ENCODE measurements at regions not wholly inside any gene's neighbourhood (a gene's known extent, or its start where the extent isn't known, plus 50 kb on each side); places are given as distances from the start of the nearest gene placed in this dataset.

DNA sequence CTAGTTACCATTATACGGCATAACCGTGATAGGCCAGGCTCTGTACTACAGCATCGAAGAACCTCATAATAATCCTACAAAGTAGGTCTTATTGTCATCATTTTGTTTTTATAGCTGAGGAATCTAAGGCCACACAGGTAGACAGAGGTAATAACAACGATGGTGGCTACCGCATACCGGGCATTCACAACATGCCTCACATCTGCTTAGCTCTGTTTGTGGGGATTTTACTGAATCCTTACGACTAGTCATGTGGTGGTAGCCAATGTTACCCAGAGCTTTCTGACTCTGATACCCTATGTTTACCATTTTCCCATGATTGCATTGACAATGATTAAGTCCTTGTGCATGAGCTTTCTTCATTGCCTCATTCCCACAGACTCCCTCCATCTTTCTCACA, 269.4 kb downstream of the TCF7L2 start:
- no peak for DNase-seq (ENCODE audit: low read depth)

DNA sequence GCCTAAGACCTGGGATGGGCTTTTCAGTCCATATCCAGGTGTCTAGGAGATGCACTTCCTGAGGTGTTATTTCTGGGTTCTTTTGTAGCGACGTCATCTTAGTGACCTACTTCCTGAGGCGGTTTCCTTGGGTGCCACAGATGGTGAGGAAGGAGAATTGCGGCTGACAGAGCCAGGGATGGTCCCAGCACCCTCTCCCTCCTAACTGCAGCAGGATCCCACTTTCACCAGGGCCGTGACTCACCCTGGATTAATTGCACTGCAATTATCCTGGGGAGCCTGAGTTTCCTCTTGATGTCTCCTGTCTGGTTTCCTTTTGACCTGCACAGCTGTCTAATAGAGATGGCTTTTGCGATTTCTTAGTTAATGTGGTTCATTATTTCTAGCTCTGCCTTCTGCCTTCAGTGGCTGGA, 271.7 kb downstream of the TCF7L2 start:
- DNase-seq (ENCODE audit: low read depth), result no peak

DNA sequence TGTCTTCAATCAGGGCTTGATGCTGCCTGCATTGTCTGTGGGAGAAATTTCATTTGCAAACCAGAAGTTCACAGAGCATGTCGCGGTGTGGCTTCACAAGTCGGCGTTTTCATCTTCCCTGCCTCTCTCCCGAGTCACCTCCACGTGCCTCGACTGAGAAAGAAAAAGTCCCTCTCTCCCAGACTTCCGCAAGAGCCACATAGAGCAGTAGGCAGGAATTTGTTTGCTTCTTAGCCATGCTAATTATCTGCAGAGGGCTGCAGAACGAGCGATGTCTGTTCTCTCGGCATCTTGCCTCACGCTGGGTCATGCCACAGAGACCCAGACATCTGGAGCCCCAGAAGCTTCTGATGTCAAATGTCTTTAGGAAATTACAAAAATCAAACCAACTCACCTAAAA, 272.2 kb downstream of the TCF7L2 start:
- DNase-seq (ENCODE audit: low read depth), result no peak

DNA sequence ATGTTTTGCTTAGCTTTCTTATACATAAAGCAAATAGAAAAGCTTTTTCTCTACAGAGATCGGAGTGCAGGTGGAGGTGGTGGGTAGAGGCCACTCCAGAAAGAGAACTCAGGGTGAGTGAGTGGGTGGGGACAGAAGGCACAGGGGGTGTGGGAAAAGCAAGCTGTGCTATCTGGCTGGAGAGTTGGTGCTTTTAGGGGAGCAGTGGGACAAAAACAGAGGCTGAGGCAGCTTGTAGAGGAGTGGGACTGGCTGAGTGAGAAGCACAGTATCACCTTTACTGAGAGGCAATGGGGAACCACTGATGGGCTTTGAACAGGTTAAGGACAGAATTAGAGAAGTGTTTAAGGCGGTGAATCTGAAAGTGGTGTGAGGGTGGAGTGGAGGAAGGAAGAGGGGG, 275.3 kb downstream of the TCF7L2 start:
- DNase-seq (ENCODE audit: low read depth), result no peak

DNA sequence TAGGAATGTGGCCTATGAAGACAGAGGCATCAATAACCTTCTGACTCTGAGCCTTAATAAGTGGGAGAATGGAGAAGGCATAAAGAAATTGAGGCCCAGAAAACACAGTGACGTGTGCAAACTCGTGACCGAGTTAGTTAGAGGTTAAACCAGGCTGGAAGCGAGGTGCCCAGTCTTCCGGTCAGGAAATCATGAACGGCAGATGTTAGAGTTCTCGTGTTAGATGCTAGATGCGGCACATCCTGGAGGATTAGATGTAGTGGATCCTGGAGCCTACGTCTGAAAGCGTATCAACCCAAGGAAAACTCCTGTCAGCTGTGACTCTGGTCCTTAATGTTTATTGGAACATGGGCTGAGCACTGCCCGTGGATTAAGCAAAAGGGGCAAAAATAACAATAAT, 275.9 kb downstream of the TCF7L2 start:
- DNase-seq (ENCODE audit: low read depth), result no peak

DNA sequence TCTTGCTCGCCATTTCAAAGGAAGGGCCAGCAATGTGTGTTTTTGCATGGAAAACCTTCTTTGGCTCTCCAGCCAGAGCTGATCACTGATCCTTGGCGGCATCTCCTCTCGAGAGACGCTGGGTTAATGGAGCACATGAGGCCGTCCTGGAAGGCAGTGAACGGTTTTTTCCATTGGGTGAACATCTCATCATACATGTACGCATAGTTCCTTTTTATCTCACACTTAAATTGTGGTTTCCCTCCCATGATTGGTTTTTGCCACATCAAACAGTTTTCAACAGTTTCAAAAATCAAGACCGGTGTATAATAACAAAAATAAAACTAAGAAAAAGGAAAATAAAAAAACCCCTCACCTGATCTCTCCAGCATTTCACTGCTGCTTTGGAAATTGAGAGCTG, 276.4 kb downstream of the TCF7L2 start:
- no peak for DNase-seq (ENCODE audit: low read depth)

DNA sequence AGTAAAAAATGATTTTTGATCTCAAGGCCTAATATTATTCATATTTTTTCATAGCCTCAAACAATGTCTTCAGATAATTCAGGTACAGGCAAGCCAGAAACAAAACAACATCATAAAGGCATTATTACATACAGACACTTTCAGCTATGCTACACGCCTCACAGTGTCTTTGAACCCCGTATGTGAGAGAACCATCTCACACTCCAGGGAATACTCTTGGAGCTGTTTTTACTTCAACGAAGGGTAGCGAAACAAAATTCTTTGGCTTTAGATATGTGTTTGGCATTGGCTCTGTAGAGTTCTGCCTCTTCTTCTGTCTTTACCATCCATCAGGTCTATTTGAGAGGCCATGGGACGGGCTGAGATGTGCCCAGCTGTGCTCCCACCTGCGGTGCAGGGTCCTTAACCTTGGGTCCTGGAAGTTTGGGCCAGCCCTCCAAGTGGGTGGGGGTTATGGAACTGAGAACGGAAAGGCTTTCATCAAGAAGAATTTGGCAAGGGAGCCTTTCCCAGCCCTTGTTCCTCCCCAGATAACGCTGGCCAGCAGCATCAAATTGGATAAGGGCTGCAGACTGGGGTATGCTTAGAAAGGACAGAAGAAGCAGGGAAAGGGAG, 276.9 kb downstream of the TCF7L2 start:
- no peak for DNase-seq (ENCODE audit: low read depth)

DNA sequence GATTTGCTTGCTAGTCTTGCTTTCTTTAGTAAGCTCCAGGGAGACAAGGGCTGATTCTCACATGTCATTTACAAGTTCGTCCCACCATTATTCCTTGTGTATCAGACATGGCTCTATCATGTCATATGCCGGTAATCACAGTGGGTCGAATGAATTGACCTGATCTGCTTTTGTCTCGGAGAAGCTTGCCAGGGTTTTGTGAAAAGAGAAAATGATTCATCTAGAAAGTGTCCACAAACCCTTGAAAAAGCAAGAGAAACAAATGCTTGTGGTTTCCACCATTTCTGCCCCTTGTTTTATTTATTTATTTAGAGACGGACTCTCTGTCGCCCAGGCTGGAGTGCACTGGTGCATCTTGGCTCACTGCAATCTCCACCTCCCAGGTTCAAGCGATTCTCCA, 278.5 kb downstream of the TCF7L2 start:
- DNase-seq (ENCODE audit: low read depth), result peak; percentile 34

DNA sequence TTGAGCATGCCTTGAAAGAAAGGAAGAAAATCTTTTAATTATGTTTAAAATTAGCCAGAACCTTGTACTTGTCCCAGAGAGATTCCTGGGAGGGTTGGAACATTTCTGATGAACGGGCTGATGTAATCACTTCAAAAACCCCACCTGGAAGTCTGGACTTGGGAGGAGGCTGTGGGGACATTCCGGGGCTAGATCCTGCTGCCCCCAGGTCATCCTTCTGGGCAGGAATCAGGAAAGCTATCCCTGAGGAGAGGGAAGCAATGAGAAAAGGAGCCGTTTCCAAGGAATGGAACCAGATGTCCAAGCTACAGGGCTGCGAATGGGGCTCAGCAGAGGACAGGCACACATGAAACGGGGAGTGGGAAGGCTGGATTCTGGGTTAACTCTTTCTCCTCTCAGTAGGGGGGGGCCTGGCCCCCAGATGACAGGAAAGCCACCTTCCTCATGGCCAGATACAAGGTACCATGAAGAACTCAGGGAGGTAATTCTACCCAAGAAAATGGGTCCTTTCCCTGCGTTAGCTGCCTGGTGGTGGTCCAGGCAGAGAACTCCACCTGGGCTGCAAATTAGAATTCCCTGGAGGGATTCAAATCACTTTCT, 280.1 kb downstream of the TCF7L2 start:
- DNase-seq (ENCODE audit: low read depth), result no peak

DNA sequence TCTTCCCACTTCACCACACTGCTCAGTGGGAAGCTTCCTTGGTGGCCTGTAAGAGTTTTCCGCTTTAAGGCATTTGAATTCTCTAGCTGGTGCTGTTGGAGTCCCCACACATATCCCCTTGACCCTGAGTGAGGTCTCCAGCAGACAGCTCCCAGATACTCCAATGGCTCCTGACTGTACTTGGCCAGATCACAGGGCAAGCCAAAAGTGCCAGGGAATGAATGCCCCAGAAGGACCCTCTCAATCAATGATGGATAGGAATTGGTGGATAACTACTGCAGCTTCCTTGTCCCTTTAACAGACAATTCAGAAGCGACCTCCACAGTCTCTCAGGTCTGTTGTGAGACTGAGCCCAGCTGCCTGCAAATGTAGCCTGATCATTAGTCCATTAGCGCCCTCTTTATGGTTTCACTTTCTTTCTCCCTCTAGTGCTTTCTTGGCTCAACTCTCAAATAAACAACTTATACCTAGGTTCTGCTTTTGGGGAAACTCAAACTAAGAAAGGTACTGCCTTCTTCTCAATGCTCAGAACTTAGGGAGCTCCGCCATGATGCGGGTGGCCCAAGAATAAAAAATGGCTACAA, 283.0 kb downstream of the TCF7L2 start:
- no peak for DNase-seq (ENCODE audit: low read depth)

DNA sequence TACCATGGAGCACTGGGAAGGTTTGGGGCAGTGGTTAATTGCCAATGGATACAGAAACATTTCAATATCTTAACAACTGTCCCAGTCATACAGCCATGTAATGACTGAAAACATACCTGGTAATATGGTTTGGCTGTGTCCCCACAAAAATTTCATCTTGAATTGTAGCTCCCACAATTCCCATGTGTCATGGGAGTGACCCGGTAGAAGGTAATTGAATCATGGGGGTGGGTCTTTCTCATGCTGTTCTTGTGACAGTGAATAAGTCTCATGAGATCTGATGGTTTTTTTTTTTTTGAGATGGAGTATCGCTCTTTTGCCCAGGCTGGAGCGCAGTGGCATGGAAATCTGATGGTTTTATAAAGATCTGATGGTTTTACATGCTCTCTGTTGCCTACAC, 284.4 kb downstream of the TCF7L2 start:
- no peak for DNase-seq (ENCODE audit: low read depth)

DNA sequence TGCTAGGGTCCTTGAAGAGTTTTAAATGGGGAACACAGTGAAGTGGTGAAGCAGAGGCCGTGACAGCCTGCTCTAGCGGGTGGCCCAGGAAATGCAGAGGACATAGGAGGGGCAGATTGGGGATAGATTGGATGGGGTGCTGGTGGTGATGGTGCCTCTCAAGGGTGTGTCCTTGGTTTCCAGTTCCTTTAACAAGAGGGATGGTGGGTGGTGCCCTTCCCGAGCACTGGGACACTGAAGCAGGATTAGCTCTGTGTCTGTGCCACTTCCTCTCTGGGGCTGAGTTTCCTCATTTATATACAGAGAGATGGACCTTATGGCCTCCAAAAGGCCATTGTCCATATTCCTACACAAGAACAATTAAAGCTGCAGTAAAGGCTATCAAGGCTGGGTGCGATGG, 285.5 kb downstream of the TCF7L2 start:
- no peak for DNase-seq (ENCODE audit: low read depth)

DNA sequence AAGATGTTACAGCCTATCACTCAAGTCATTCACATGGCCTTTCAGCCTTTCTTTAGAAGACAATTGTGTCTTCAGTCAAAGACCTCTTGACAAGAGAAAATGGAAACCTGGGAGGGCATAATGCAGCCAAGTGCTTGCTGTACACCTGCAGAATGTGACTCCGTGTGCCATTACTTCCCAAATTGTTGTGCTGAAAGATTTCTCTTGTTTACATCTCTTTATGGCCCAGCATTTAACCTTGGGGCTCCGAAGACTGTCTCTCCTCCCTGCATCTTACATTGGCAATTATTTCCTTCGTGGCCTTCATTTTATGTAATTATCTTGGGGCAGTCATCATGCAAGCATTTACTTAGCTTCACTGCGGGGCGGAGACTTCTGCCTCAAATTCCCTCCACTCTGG, 287.0 kb downstream of the TCF7L2 start:
- no peak for DNase-seq (ENCODE audit: low read depth)

DNA sequence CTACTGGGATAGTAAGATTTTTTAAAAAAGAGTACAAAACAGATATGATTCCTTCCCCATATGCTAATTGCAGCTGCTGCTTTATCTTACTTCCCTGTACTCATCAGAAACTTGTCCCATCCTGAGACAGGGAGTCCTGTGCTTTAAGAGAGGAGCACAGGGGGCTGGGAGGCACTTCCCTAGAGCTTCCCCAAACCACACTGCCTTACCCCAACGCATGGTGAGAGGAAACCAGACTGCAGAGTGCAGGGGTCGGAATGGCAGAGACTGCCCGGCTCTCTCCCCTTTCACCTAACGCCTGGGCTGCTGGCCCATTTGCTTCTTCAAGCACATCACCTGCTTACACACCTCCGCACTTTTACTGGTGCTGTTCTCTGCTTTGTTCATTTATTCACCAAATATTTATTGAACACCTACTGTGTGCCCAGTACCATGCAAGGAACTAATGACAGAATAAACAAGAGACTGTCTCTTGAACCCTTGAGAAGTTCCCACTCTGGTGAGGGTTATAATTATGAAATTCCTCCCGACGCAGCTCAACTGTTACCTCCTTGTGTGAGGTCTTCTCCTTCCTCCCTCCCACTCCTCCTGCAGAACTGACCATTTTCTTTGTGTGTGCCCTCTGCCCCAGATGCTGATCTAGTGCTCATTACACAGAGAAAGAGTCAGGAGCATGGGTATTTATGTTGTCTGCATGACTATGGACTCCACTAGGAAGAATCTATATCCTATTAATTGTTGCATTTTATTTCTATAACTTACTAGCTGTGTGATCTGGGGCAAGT, 289.7 kb downstream of the TCF7L2 start:
- no peak for DNase-seq (ENCODE audit: low read depth)

DNA sequence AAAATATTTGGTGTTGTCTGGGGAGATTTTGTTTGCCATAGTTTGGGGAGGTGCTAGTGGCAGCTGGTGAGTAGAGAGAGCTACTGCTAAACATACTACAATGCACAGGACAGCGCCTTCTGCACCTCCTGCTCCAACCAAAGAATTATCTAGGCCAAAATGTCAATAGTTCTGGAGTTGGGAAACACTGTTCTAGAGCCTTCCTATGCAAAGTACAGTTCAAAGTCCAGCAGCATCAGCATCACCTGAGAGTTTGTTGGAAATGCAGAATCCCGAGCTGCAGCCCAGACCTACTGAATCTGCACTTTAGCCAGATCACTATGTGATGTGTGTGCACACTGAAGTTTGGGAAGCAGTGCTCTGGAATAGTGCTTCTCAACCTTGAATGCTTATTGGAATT, 290.7 kb downstream of the TCF7L2 start:
- no peak for DNase-seq (ENCODE audit: low read depth)

DNA sequence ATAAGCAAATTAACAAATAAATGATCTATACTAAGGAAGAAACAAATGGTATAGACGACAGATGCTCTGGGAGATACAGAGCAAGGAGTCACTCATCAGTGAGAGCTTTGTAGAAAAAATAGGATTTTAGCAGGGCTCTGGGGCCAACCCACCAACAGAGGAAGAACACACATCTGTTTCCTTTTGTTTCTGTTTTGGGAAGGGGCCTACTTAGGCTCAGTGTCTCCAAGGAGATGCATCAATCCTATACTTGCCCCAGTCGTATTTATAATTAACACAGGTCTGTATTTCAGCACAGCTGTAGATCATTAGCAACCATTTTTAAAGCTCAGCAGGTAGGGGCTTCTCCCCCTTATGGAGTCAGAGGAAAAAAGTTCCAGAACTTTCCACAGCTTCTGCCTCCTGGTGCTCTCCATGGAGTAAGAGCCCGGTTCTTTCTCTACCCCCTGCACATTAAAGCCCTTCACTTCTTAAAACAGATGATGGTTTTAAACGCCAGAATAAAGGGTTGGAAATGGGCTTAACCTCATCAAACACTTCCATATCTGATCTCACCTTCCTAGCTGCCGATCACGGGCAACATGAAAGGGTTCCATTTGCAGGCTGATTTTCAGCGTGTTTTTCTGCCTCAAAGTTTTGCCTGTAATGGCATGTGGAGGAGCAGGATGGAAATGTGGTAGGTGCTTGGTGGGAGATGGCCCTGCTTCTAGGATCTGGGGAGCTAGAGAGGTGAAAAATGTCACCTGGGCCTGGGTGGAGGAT, 291.7 kb downstream of the TCF7L2 start:
- DNase-seq (ENCODE audit: low read depth), result no peak

DNA sequence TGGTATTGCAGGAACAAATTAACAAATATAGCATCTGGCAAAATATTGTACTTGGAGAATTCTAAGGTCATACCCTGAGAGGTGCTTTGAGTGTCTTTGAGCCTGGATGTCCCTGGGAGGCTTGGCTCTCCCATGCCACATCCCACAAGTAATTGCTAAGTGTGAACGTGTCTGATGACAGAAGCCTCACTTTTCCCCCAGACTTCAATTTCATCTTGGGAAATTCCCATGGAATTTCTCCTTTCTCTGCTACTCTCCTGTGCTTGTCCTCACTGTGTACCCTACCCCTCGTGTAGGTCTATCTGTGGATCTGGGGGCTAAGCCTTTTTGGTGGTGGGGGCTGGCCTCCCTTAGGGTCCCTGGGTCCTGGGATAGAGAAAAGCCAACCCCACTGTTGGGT, 293.3 kb downstream of the TCF7L2 start:
- no peak for DNase-seq (ENCODE audit: low read depth)

DNA sequence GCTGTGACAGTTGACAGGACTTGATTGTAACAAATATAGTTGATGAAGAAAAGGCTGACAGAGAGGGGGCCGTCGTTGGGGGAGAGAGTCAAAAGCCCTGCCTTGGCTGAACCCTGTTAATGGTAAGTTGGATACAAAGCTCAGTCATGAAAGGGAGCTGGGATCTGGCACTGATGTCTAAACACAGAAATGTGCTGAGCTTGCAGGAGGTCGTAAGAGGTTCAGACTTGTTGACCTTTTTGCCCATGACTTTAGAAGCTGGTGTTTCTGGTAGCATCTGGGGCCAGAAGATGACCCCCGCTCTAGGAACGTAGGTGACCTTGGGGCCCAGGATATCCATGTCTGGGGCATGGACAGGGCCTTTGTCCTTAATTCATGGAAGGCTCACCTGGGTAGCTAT, 294.7 kb downstream of the TCF7L2 start:
- no peak for DNase-seq (ENCODE audit: low read depth)

DNA sequence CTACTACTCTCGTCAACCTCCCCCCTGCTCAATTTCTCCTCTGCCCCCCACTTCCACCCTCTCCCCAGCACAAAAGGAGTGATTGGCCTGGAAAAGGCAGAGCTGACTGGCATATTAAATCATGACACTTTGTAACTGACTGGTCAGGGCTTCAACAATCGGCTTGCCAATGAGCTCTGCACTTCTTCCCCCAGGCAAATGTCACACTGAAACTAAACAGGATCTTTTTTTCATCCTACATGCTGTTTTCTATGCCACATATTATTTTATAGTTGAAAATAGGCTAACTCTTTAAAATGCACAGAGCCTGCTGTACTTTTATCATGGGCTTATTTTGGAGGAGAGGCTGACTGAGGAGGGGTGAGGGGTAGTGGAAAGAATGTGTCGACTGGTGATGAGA, 295.2 kb downstream of the TCF7L2 start:
- no peak for DNase-seq (ENCODE audit: low read depth)

DNA sequence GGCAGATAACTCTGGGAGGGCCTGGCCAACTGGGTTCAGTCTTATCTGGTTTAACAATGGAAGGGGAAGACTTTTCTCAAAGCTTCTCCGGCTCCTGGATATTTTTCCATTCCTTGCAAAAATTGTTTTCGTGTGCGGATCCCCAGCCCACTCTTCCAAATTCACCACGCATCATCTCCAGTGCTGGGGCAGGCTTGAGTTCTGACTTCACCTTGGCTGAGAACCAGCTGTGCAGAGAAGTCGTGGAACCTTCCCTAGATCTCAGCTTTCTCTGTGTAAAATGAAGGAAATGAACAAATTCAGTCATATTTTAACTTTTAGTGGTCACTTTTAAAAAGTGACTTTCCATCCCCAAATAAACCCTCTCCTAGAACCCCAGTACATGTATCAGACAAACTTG, 297.0 kb downstream of the TCF7L2 start:
- DNase-seq (ENCODE audit: low read depth), result no peak
